Nephron progenitor cell (in vitro differentiated cells): ENCODE measurements at regions not wholly inside any gene's neighbourhood (a gene's known extent, or its start where the extent isn't known, plus 50 kb on each side); places are given as distances from the start of the nearest gene placed in this dataset.
A peak's percentile ranks its signal among the peaks of the same experiment; 100 is the strongest.

Source experiments
- DNase-seq: peaks from one replicate; pipeline ENCODE4 v3.0.0; 2021
- H3K27ac Mint-ChIP-seq: 2 replicates; pipeline ENCODE4 v1.8.0; 2021; ENCODE audit warnings: mild to moderate bottlenecking, moderate library complexity, mixed read lengths
- H3K27me3 Mint-ChIP-seq: 2 replicates; pipeline ENCODE4 v1.8.0; 2021; ENCODE audit warnings: mild to moderate bottlenecking, low read depth, mixed read lengths; ENCODE audit not compliant: poor library complexity
- H3K36me3 Mint-ChIP-seq: 2 replicates; pipeline ENCODE4 v1.8.0; 2021; ENCODE audit warnings: low read depth, mixed read lengths
- H3K4me1 Mint-ChIP-seq: 2 replicates; pipeline ENCODE4 v1.8.0; 2021; ENCODE audit warnings: mixed read lengths
- H3K4me3 Mint-ChIP-seq: 2 replicates; pipeline ENCODE4 v1.8.0; 2021; ENCODE audit warnings: mild to moderate bottlenecking, moderate library complexity, mixed read lengths
- H3K9me3 Mint-ChIP-seq: 2 replicates; pipeline ENCODE4 v1.8.0; 2021; ENCODE audit warnings: mild to moderate bottlenecking, moderate library complexity, mixed read lengths
- CTCF ChIP-seq: fragments of 200-600 bp; sonication (generic); IDR thresholded peaks from 2 replicates; pipeline ENCODE4 v1.5.0; 2021; ENCODE audit warnings: antibody characterized with exemption

DNA sequence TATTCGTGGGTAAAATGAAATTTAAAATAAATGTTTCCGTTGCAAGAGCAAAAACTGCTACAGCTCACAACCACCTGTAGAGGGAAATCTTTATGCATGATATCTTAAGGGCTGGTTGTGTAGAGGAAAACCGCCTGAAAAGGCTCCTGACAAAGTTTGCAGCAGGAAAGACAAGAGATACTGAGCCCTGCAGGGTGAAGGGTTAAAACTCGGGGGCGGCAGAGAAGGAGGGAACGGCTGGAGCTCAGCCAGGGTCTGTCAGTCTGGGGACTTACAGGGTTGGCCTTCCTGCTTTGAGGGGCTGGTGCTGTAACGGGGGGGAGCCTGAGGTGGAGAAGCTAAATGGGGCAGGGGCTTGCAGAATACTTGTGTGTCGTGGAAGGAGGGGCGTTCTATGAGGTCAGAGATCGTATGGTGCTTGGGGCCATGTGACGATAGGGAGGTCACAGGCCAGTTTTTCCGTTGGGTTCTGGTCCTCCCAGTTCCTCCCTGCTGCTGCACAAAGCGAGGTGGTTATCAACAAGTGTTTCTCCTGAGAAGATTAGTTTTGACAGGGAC, 122.9 kb upstream of the HSD17B12 start:
- Mint-ChIP-seq H3K9me3 (no peaks in the 10 kb centered on the region), H3K27ac (no peak overlapping the region), H3K27me3 (peaks cover 58% of the 10 kb centered on the region), H3K36me3 (no peaks in the 10 kb centered on the region), H3K4me1 (peaks cover 60% of the 10 kb centered on the region), H3K4me3 (peak overlapping the region; percentile 80)
- no peak for TF ChIP-seq CTCF
- DNase-seq: no peak

GRCh38 chr11:43558146-43558545, 122.4 kb upstream of the HSD17B12 start:
- peak overlapping the region; percentile 80 for H3K4me3 Mint-ChIP-seq
- peaks cover 55% of the 10 kb centered on the region for H3K27me3 Mint-ChIP-seq
- no peaks in the 10 kb centered on the region for H3K36me3 Mint-ChIP-seq
- no peak for TF ChIP-seq CTCF
- H3K9me3 Mint-ChIP-seq: no peaks in the 10 kb centered on the region
- DNase-seq: no peak
- H3K27ac Mint-ChIP-seq: no peak overlapping the region
- H3K4me1 Mint-ChIP-seq: peaks cover 60% of the 10 kb centered on the region

- Mint-ChIP-seq H3K9me3 (no peaks in the 10 kb centered on the region), H3K4me1 (peaks cover 55% of the 10 kb centered on the region), H3K27me3 (peaks cover 54% of the 10 kb centered on the region), H3K36me3 (no peaks in the 10 kb centered on the region), H3K4me3 (peak overlapping the region; percentile 80), H3K27ac (no peak overlapping the region)
- no peak for DNase-seq
- no peak for TF ChIP-seq CTCF
Measured at GRCh38 chr11:43558556-43559127, 121.9 kb upstream of the HSD17B12 start.

DNA sequence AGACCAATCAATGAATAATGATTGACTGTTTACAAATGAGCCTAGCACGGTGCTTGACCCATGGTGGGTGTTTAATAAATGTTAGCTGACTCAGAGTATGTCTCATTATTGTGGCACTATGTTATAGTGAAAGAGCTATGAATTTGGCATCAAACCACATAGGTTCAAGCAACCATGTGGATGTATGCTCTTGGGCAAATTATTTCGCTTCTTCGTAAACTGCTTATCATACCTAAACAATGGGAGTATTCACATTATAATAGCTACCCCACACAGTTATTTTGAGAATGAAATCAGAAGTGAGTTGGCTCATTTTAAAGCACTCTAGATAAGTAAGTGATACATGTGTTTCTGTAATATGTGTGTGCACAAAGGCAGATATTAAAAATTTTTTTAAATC, 118.7 kb upstream of the HSD17B12 start:
- no peaks in the 10 kb centered on the region for H3K36me3 Mint-ChIP-seq
- no peak overlapping the region for H3K4me3 Mint-ChIP-seq
- no peaks in the 10 kb centered on the region for H3K9me3 Mint-ChIP-seq
- TF ChIP-seq CTCF: no peak
- no peak overlapping the region for H3K27ac Mint-ChIP-seq
- peaks cover 51% of the 10 kb centered on the region for H3K27me3 Mint-ChIP-seq
- no peak for DNase-seq
- H3K4me1 Mint-ChIP-seq: peaks cover 27% of the 10 kb centered on the region

GRCh38 chr11:43567396-43567975, 113.1 kb upstream of the HSD17B12 start:
- H3K27ac Mint-ChIP-seq: no peak overlapping the region
- H3K9me3 Mint-ChIP-seq: no peaks in the 10 kb centered on the region
- peaks cover 75% of the 10 kb centered on the region for H3K27me3 Mint-ChIP-seq
- no peak for DNase-seq
- TF ChIP-seq CTCF: peak; percentile 74
- H3K4me3 Mint-ChIP-seq: no peak overlapping the region
- H3K36me3 Mint-ChIP-seq: no peaks in the 10 kb centered on the region
- H3K4me1 Mint-ChIP-seq: no peaks in the 10 kb centered on the region

- Mint-ChIP-seq H3K27me3 (peaks cover 100% of the 10 kb centered on the region), H3K9me3 (no peaks in the 10 kb centered on the region), H3K4me1 (peaks cover 29% of the 10 kb centered on the region), H3K27ac (no peak overlapping the region), H3K4me3 (no peak overlapping the region), H3K36me3 (no peaks in the 10 kb centered on the region)
- peak; percentile 63 for TF ChIP-seq CTCF
- peak; percentile 58 for DNase-seq
Measured at GRCh38 chr11:43573233-43573632, 107.3 kb upstream of the HSD17B12 start.
